Right renal pelvis (tissue), 4 donors: ENCODE measurements at regions not wholly inside any gene's neighbourhood (a gene's known extent, or its start where the extent isn't known, plus 50 kb on each side); places are given as distances from the start of the nearest gene placed in this dataset.

Source experiments
- DNase-seq, 4 donors: peaks; one replicate each; pipeline ENCODE4 v3.0.0-alpha.2; 2013; ENCODE audit warnings: low read depth in 4 of 4, low spot score in 3 of 4, missing footprints in 1 of 4

DNA sequence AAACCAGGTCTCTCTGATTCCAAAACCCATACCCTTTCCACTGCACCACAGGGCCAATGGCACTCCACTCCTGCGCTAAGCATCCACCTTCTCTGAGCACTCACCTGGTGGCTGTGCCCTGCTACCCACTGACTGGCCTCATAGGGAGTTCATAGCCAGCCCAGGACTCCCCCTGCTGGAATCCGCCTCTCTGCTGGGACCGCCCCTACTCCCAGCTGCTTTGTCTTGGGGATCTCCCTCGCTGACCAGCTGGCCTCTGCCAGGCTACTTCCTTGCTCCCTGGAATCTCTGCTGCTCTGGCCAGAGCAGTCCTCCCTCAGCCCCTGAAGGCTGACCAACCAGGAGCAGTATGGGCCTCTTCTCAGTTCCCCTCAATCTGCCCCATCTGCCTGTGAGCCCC is 129.7 kb downstream of the FAXC start:
- DNase-seq = no peak

DNA sequence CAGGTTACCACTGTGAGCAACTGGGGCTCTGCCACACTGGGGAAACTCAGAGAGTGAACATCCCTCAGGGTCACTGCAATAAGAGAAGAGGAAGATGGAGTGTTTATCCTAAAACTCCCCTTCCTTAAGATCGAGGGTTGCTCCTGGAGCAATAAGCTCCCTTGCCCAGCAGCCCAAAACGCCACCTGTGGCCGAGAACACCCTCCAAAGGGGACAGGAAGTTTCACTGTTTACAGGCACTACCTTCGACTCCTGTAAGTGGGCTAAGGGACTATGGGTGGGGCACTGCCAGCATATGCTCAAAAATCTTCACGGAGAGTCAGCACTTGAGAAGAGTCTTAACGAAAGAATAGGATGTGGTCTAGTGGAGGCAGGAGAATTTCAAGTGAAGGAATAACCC is 132.5 kb downstream of the FAXC start:
- DNase-seq = no peak

DNA sequence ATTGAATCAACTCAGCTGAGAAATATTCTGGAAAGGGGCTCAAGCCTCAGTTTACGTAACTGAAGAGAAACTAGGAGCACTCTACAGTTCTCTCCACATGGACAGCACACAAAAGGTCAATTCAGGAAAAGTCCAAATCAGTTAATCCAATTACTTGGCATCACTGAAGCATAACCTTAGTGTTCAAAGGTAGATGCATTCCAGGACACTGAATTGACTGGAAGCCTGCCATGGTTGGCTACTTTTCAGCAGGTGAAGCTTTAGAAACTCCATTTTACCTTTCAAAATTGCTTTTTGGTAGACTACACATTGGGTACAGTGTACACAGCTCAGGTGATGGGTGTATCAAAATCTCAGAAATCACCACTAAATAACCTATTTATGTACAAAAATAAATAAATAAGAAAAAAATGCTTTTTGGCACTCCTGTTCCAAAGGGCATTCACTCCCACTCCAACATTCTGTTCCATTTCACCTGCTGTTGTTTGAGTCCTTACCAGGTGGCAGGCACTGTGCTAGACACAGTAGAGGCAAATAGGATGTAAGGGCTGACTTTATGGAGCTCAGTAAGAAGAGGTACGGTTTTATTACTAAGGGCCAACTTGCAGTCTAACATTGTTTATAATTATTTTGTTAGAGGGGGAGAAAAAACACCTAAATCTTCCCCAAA is 153.4 kb downstream of the FAXC start:
- peak in 2 of 4 donors; percentile 14 to 24 for DNase-seq

DNA sequence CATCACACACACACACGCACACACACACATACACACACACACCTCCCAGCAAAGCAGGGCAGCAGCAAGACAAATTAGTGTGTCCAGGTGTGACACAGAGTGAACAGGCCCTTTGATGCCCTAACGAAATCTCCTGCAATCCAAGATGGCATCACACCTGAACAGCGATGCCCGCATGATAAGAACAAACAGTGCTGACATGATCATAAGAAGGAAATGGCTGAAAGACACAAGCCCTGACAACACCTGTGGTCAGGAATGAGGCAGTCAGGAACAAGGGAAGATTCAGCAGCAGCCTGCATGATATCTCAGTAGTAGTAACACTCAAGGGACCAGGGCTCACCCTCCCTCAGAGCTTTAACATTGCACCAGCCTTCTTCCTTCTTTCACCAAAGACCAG is 156.9 kb downstream of the FAXC start:
- DNase-seq = no peak

DNA sequence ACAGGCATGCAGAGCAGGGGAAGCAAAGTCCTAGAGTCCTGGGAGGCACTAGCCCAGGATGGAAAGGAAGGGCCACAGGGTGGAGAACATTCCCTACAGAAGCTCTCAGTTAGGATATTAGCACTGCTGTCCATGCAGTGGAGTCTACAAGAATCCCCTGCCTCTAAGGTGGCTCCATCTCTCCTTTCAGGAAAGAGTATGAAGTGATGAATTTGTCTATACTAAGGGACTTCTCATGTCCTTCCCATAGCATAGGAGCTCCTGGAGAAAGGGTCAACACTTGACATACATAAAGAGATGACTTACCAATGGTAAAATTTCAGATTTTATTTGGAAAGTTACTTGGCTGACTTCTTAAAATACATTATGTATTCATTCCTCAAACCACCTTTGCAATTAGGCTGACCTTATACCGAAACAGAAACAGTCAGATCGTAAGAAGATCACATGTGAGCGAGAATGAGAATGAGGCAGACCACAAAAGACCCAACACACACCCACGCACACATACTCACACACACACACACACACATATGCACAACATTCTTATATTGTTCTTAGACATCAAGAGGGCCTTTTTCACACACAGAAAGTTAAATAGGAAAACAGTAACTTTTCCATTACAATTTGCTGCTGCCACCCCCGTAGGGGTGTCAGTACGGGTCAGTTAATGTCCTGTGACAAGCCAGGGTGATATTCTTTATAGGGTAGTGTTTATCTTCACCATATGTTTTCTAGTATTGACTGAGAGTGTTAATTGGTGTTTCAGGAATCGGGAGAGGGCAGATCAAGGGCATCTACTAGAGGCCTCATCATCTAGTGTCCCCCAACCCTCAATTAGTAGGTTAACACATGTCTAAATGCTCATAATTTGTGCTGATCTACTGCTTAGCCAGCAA is 159.4 kb downstream of the FAXC start:
- no peak for DNase-seq

DNA sequence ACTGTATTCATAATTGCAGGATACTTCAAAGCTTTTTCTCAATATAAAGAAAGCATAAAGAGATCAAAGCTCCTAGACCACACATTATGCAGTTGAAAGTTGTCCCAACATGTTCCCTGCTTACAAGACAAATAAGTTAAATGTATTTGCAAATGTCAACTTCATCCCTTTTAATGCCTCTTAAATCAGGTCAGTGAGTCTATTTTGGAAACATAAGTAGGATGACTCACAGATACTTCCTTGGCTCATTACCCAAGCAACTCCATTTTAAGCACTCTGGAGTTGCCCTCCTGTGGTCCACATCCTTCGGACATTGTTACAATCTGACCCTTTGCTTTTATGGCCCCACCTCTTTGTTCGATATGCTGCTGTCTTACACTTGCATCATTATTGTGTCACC is 162.0 kb downstream of the FAXC start:
- DNase-seq = no peak

DNA sequence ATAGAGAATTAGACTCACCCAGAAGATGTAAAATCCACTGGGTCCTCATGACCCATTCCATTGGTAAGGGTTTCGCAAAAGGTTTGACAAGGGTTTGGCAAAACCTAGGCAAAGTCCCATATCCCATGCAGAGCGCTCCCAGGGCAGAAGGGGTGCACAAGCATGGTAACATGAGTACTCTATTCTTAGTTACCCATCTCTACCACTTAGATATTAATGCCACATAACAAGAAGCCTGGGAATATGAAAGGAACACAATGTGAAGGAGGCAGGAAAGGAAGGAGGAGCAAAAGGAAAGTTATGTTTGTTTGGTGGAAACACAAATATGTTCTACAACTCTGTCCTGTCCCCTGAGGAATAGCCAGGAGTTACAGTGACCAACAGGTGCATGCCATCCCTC is 163.1 kb downstream of the FAXC start:
- no peak for DNase-seq

DNA sequence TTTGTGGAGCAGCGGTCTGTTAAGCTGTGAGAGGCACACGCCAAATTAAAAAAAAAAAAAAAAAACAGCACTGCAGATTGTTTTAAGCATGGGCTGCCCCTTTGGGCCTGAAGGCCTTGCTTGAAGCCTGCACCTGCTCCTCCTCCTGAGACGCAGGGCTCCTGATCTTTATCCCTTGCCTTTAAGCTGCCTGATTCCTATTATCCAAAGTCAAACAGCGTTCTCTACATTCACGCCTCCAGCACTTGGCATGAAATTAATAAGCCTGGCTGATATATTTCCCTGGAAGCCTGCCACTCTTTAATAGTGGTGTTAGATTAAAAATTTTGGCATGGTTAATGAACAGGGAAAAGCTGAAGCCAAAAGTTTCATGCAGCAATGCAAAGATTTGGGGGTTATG is 163.9 kb downstream of the FAXC start:
- no peak for DNase-seq

DNA sequence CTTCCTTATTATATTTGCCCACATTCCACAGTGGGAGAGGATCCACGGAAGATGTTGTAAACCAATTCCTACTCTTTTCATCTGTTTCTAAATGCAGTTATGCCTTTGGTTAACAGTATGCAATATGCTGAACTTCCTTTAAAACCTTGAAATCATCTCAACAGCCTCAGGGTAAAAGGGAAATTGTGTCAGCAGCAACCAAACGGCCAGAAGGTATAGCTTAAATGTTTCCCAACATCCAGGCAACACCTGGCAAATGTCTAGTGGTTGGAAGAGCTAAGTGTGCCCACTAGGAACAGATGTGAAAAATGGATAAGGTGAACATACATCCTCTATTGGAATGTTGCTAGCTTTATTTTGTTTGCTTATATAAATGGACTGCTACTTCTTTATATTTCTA is 164.8 kb downstream of the FAXC start:
- DNase-seq = no peak

DNA sequence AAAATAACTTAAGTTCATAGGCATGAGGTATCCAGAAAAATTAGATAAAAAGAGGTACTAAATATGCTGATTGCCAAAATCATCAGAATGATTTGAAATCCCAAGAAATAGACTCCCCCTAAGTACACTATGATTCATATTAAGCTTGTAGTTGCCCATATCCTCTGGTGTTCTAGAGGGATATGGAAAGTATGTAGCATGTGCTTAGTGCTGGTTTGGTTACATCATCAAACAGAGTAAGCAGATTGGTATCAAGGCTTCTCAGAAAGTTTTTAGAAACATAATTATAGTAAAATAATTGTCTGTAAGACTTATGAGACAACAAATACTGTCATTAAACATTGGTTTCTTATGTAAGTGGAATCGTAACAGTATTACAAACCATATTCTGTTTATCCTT is 166.4 kb downstream of the FAXC start:
- no peak for DNase-seq

DNA sequence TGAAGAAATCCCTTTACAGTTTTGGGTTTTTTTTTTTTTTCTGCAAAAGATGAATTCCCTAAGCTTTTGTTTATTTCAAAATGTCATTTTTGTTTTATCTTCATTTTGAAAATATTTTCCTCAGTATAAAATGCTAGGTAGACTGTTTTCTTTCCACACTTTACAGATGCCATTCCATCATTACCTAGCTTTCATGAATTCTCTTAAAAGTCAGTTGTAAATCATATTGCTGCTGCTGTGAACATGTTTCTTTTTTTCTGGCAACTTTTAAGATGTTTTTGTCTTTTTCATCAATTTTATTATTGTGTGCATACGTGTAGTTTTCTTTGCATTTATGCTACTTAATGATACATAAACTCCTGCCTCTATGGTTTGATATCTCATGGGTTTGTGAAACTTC is 168.3 kb downstream of the FAXC start:
- no peak for DNase-seq

DNA sequence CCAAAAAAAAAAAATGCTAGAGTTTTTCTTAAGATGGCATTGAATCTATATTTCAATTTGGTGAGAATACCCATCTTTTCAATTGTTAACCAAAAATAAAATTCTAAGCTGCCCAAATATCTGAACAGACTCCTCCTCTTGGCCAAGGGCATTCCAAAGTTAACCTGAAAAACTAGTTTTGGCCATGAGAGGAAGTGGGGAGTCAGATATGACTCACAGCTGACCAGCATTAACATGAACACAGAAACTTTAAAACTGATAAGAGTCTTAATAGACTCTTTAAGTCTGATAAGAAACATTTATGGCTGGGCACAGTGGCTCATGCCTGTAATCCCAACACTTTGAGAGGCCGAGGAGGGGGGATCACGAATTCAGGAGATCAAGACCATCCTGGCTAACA is 171.3 kb downstream of the FAXC start:
- no peak for DNase-seq

DNA sequence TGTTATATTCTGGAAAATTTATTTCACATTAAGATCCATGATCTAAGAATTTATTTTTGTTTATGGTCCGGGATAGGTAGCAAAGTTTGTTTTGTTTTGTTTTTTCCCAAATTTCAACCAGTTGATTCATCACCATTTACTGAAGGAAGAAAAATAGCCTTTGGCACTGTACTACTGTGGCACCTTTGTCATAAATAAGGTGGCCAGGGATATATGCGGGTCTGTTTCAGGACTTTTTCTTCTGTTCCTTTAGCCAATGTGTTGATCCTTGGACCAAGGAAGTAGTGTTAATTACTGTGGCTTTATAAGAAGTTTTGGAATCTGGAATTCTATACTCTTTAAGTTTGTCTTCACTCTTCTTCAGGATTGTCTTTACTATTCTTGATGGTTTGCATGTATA is 171.7 kb downstream of the FAXC start:
- DNase-seq = no peak

DNA sequence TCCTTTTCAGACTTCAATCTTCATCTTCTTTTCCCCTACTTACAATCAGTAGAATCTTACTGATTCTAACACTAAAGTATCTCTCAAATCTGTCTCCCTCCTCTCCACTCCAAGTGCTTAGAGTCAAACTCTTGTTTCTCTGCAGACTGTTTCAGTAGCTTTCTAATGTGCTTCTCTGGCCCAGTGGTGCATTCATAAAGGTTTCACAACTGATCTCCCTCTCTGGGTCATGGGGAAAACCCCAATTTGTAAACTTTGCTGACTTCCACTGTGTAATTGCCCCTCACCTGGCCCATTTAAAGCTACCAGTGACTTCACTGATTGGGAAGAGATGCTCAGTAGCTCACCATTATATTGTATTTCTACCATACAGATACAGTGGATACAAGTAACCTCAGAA is 183.6 kb downstream of the FAXC start:
- no peak for DNase-seq

DNA sequence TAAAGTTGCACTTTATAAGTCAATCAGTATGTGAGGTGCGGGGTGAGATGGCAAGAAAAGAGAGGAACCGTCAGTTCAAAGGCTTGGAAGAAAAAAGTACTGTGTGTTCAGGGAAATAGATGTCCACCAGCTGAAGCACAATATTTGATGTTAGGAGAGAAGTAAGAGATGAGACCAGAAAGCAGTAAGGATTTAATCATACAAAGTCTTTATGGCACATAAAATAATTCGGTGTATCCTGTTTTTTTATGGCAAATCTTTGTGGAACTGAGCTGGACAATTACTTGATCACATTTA is 197.2 kb downstream of the FAXC start:
- DNase-seq = no peak

DNA sequence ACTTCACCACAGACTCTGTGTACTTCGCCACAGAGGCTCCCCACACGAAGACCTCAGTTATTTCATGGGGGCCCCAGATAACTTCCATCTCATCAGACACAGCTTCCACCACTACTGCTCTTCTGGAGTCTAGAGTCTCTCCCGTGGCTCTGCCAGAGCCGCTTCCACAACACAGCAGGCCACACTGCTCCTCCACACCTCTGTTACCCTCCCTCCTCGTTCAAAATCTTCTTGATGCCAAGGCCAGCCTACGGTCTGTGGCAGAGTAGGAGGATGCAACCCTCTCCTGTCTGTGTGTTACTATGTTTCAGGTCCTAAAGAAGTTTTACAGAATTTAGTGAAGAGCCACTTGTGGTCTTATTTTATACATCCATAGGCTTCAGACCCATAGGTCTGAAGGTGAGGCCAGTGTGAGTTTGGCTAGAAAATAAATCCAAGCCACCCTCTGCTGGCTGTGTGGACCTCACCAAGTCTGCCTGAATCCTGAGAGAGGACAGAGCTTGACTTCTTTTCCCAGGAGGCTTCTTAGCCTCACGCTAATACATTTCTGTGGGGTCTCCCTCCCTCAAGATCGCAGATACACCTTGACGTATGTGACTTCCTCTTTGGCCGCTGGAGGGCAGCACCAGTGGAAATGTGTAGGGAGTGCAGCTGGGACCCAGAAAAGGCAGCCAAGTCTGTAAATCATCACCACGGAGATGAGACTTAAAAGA is 197.7 kb downstream of the FAXC start:
- DNase-seq = peak; percentile 7 to 28 (median 17)

DNA sequence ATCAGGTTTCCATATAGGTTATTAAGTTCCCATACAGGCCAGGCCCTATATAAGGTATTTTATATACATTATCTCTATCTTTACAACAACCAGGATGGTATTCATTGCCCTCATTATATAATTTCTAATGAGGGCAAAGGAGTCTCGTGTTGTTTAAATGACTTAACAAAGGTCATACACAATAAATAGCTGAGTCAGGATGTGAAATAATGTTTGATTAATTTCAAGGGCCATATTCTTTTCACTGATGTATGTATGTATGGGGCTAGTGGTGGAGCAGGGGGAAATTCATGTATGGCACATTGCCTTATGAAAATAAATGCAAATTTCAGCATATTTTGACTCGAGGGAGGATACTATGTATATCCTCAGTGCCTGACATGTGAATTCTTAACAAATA is 200.7 kb downstream of the FAXC start:
- no peak for DNase-seq

DNA sequence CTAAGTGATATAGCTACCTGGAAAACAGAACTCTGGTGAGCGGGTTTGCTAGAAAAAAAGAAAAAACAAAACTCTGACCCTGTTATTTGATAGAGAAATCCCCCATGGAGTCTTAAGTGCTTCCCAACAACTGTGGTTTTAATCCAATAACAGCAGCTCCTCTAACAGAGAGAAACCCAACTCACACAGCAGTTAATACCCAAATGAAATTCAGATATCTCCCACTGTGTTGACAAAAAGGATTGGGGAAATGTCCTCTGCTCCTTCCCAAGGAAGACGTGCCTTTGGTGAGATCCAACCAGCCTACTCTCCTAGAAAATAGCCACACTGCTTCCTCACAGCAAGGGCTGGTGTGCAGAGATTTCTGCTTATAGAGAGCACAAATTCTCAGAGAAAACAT is 200.4 kb upstream of the FBXL4 start:
- no peak for DNase-seq

DNA sequence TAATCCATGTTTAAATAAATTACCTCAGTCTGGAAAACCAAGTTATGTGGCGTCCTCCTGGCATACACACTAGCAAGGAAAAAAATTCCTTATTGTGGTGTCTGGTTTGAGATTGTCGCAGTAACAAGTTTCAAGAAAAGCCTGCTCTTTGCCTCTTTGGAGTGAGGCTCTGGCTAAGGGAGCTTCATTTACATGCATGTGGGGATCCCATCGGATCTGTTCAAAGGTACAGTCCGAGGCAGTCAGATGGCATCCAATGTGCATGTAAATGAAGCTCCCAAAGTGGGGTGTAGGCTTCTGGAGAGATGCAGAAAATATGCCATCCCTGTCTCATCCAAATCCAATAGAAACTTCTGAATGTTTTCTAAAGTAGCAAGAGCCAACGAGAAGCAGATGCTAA is 199.5 kb upstream of the FBXL4 start:
- DNase-seq = no peak

DNA sequence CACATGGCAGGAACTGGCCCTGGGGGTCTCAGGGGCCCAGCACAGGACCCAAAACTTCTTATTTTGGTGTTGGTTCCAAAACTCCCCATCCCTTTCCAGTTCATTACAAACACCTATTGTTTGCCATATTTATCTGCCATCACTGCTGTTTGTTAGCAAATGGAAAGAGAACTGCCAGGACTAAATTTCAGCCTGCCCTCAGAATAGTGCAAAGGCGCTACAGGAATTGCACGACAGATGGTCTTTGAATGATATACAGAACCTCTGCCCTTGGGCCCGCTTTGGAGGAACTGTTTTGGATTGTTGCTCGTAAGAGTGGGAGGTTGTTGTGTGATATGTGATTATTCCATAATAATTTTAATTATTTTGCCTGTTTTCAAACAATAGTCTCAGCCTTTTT is 199.0 kb upstream of the FBXL4 start:
- DNase-seq = no peak

DNA sequence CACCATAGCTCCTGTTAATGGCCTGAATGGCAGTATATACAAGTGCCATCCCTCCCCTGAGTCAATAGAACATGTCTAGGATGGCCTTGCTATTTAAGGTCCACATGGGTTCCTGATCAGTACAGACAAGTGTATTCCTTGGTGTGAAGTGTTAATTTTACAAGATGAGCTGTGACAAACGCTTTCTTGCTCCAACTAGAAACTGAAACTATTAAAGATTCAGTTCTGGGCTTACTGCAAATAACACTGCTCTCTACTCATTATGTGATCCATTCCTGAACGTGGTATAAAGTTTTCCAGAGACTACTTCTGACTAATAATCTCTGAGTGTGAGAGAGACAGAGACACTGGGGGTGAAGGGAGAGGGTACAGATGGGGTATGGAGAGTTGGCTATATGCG is 198.0 kb upstream of the FBXL4 start:
- DNase-seq = no peak
